HG03159 (cell line): ENCODE measurements at regions not wholly inside any gene's neighbourhood (a gene's known extent, or its start where the extent isn't known, plus 50 kb on each side); places are given as distances from the start of the nearest gene placed in this dataset.
"Not testable (repeated sequence)": the region's sequence is repeated elsewhere in the genome, so short reads cannot be mapped to it uniquely, and the experiment has no call there.

ENCODE experiments used
- ATAC-seq: cut with Tn5 transposase; IDR thresholded peaks from one replicate; pipeline ENCODE4 v1.9.1; 2021; ENCODE audit warnings: mild to moderate bottlenecking, moderate library complexity; ENCODE audit not compliant: unreplicated experiment

DNA sequence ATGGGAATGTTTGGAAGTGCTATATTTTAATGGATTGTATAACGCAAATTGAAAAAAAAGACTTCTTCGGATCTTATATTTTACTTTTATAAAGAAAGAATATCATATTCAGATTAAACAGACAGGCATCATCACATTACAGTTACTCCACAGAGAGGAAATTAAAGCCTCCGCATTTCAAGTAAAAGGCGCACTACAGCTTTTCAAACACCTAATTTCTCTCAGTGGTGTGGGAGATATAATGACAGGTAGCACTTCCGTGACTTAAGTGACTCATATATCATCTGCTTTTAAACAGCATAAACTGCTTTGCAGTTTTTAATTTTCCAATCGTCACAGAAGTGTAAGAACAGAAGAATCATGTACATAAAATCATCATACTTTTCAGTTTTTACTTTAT is 751.4 kb downstream of the FSCB start:
- no peak for ATAC-seq

- no peak for ATAC-seq
Observed at GRCh38 chr14:43754838-43755237, 752.2 kb downstream of the FSCB start.

DNA sequence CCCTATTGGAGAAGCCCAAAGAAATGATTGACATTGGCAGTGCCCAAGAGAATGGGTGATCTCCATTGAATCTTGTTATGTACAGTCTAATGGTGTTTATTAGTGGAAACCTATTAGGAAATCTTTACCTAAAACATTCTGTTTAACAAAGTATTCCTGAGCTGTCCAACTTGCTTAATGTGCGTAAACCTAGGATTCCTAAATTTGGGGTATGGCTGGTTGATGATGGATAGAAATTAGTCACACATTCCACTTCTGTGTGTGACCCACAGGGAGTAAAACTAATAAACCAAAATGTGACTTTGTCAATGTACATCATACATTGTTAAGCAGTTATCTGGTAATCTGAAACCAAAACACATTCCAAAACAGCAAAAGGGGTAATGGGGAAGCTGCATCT is 761.3 kb downstream of the FSCB start:
- ATAC-seq, result no peak

DNA sequence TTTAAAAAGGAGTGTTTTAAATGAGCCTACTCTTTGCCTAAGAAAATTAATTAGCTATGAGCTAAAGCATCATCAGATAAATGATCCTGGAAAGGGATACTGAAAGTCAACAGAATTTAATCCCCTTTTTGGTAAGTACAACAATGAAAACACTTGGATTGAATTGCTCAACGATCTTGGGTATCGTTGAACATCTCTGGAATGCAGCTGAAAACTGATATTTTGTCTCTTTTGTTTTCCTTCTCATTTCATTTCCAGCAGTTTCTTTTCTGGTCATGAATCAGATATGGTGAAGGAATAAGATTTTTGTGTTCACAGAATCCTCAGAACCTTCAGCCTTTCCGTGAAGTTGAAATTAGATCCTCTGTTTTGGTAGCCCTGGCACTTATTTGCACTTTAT is 771.2 kb downstream of the FSCB start:
- no peak for ATAC-seq

GRCh38 chr14:43729143-43729542 is 777.9 kb downstream of the FSCB start:
- ATAC-seq, result no peak

DNA sequence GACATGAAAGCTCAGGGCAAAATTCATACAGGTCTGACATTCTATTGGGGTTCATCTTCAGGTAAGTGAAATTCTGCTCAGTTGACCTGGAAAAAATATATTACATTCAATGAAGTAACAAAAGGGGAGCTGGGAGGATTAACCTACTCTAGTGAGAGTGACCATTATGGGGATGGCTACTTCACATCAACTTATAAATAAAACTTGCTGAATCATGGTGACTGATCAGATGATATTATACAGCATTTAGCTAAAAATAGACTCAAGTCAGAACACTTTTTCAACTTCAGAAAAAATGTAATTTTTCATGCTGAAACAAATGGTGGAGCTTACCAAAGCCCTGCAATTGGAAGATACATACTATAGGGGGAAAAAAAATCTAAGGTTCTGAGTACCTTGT is 800.2 kb downstream of the FSCB start:
- ATAC-seq, result no peak

DNA sequence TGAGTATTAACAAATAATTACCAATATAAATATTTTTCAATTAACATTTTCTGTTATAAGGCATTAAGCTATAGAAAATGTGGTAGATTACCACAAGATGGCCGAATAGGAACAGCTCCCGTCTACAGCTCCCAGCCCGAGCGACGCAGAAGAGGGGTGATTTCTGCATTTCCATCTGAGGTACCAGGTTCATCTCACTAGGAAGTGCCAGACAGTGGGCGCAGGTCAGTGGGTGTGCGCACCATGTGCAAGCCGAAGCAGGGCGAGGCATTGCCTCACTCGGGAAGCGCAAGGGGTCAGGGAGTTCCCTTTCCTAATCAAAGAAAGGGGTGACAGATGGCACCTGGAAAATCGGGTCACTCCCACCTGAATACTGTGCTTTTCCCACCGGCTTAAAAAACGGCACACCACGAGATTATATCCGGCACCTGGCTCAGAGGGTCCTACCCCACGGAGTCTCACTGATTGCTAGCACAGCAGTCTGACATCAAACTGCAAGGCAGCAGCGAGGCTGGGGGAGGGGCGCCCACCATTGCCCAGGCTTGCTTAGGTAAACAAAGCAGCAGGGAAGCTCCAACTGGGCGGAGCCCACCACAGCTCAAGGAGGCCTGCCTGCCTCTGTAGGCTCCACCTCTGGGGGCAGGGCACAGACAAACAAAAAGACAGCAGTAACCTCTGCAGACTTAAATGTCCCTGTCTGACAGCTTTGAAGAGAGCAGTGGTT is 808.4 kb downstream of the FSCB start:
- ATAC-seq, result not testable (repeated sequence)

DNA sequence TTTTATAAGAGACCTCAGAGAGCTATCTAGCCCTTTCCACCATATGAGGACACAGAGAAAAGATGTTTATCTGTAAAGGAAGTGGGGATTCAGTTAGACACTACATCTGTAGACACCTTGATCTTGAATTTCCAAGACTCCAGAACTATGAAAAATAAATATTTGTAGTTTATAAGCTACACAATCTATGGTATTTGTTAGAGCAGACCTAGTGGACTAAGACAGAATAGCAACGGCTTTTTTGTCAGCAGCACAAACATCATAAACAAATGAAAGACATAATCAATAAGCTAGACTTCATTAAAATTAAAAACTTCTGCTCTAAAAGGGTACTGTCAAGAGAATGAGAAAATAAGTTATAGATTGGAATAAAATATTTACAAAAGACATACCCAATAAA is 810.1 kb downstream of the FSCB start:
- no peak for ATAC-seq

GRCh38 chr14:43692706-43693105 is 814.4 kb downstream of the FSCB start:
- no peak for ATAC-seq

GRCh38 chr14:43687921-43688320 is 819.2 kb downstream of the FSCB start:
- ATAC-seq, result no peak

- ATAC-seq, result no peak
Observed at GRCh38 chr14:43677581-43677980, 829.5 kb downstream of the FSCB start.

DNA sequence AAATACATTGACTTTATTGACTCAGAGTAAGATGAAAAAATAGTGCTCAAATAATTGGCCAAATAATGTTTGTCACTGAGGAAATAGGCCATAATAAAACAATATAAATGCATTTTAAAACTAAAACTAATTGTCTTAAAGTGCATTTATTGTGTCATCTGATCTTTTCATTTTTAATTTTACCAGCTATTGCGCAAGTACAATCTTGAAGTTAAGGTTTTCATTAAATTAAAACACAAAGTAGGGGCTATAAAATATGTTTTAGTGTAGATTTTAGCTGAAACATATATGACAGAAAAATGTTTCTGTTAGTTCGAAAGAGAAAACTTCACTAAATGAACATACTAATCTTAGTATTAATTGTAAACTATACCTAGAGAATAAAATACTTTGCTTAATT is 832.8 kb downstream of the FSCB start:
- no peak for ATAC-seq

GRCh38 chr14:43671716-43672485 is 835.2 kb downstream of the FSCB start:
- no peak for ATAC-seq

DNA sequence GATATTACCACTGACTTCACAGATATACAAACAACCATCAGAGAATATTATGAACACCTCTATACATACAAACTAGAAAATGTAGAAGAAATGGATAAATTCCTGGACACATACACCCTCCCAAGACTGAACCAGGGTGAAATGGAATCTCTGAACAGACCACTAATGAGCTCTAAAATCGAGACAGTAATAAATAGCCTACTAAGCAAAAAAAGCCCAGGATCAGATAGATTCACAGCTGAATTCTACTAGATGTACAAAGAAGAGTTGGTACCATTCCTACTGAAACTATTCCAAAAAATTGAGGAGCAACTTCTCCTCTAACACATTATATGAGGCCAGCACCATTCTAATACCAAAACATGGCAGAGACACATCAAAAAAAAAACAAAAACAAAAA is 837.7 kb downstream of the FSCB start:
- ATAC-seq, result no peak

GRCh38 chr14:43665570-43666267 is 841.4 kb downstream of the FSCB start:
- no peak for ATAC-seq

GRCh38 chr14:43655194-43655593 is 851.9 kb downstream of the FSCB start:
- not testable (repeated sequence) for ATAC-seq

DNA sequence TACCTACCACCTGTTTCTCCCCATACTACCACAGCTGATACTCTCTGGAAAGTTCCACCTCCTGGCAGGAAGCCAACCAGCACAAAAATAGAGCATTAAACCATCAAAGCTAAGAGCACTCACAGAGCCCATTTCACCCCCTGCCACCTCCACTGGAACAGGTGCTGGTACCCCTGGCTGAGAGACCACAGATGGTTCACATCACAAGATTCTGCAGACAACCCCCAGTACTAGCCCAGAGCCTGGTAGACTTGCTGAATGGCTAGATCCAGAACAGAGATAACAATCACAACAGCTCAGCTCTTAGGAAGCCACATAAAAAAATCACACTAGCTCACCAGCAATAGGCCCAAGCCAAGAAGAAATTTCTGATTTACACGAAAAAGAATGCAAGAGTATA is 855.2 kb downstream of the FSCB start:
- no peak for ATAC-seq

DNA sequence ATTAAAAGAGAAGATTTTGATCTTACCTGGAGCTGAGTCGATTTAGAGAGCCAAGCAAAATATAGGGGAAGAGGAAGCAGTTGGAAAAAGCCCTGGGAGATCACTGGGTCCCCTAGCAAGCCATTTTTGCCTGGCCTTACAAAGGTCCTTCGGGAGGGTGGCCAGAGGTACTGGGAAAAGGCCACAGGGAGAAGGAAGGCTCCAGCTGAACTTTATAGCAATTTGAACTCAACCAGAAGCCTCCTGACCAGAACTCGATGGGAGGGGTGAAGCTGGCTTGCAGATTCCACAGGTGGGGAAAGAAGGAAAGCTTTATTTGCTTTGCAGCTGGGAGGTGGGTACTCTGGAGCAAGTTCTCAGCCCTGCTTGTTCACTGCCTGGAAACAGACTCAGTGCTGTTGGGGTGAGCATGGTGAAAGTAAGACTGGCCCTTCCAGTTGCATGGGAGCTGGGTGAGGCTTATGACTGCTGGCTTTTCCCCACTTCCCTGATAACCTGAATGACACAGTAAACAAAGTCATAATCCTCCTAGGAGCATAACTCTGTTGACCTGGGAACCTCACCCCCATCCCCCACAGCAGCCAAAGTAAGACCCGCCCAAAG is 855.8 kb downstream of the FSCB start:
- no peak for ATAC-seq

GRCh38 chr14:43649508-43649907 is 857.6 kb downstream of the FSCB start:
- no peak for ATAC-seq

DNA sequence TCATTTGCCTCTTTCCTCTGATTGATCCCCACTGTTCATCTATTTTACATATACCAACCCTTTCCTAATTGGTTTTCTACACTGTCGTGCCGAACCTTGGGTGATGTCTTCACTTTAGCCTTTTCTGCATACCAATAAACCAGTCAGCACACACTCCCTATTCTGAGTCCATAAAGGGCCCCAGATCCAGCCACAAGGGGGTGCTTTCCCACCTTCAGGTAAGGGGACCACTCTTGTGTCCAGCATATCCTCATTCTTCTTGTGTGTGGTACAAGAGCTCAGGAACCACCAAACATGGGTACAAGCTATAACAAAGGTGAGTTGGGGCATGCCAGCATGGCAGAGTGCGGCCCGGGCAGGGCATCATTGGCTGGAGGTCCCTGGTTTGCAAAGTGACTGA is 859.8 kb downstream of the FSCB start:
- no peak for ATAC-seq

DNA sequence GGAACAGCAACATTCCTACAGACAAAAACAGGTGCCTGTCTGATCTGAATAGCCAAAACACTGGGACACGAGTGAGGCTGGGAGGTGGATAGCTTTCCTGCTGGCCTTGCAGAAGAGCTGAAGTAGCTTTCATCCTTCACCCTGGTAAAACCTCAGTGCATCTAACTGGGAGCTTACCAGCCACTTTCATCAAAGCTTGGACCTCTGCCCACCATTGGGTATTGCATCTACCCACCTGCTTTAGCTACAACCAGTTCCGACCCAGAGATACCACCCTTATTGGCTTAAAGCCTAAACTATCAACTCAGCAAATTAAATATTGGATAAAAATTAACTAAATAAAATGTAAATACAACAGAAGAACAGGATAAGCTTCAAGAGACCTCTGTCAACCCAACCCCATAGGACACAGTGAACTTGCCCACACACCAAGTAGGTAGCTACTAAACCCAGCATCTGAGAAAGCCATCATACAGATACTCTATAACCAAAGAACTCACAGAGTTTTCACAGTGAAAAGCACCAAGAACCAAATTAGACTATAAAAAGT is 866.3 kb downstream of the FSCB start:
- no peak for ATAC-seq
